ENCODE measurements at regions not wholly inside any gene's neighbourhood (a gene's known extent, or its start where the extent isn't known, plus 50 kb on each side); places are given as distances from the start of the nearest gene placed in this dataset.

GRCh38 chr2:168320267-168320666 is 72.9 kb upstream of the STK39 start:
- TF ChIP-seq CTCF (IDR thresholded peaks at IDR 0.05) (no peak), POLR2A (IDR thresholded peaks at IDR 0.05) (no peak), EP300 (IDR thresholded peaks at IDR 0.05) (no peak)
